GM12873 (cell line): ENCODE measurements at regions not wholly inside any gene's neighbourhood (a gene's known extent, or its start where the extent isn't known, plus 50 kb on each side); places are given as distances from the start of the nearest gene placed in this dataset.

Experiments
- TF ChIP-seq, protein P1 (sequence below): IDR thresholded peaks from 2 replicates; pipeline ENCODE4 v1.5.1; 2012; ENCODE audit warnings: low read depth, mild to moderate bottlenecking, moderate library complexity, low read length, control low read depth; ENCODE audit not compliant: insufficient read depth; ENCODE audit errors: missing control alignments

DNA sequence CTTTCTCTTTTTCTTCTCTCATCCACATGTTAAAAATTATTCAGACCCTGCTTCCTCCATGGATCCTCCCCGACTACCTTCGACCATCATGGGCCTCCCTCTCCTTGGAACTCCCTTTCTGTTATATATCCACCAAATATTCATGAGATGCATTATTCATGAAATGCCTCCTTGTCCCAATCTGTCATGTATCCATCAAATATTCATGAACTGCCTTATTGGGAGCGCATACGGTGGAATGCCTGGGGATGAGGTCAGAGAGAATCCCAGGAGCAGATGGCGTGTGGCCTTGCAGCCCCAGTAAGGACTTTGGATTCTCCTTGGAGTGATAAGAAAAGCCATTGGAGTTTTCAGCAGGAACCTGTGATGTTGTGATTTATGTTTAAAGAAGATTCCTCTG, 97.0 kb downstream of the NRN1 start:
- TF ChIP-seq, protein P1, sequence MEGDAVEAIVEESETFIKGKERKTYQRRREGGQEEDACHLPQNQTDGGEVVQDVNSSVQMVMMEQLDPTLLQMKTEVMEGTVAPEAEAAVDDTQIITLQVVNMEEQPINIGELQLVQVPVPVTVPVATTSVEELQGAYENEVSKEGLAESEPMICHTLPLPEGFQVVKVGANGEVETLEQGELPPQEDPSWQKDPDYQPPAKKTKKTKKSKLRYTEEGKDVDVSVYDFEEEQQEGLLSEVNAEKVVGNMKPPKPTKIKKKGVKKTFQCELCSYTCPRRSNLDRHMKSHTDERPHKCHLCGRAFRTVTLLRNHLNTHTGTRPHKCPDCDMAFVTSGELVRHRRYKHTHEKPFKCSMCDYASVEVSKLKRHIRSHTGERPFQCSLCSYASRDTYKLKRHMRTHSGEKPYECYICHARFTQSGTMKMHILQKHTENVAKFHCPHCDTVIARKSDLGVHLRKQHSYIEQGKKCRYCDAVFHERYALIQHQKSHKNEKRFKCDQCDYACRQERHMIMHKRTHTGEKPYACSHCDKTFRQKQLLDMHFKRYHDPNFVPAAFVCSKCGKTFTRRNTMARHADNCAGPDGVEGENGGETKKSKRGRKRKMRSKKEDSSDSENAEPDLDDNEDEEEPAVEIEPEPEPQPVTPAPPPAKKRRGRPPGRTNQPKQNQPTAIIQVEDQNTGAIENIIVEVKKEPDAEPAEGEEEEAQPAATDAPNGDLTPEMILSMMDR = no peak

DNA sequence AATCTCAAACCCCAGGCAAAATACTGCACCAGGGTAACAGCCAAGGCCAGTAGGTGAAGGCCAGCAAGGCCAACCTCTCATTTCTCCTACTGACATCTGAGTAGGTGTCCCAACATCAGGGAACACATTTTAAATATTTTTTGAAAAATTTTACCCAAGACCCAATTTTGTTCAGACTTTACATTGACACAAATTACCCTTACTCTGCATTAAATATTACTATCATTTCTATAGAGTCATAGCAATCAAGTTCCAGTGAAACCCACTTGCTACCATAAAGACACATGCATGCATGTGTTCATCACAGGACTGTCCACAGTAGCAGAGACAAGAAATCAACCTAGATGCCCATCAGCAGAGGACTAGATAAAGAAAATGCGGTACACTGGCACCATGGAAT, 99.9 kb downstream of the NRN1 start:
- TF ChIP-seq, protein P1 = no peak

DNA sequence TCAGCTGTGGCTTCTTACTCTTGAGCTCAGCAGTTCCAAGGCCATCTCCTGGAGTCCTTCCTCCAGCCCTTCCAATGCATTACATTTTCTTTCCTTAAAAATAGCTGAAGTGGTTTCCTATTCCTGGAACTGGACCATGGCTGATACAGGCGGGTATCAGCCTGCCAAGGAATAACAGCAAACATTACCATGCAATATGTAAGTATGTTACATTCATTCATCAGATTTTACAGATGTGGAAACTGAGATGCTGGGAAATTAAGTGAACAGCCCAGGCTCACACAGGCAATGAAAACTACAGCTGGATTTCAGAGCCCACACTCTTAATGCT, 100.4 kb downstream of the NRN1 start:
- TF ChIP-seq, protein P1 = no peak

DNA sequence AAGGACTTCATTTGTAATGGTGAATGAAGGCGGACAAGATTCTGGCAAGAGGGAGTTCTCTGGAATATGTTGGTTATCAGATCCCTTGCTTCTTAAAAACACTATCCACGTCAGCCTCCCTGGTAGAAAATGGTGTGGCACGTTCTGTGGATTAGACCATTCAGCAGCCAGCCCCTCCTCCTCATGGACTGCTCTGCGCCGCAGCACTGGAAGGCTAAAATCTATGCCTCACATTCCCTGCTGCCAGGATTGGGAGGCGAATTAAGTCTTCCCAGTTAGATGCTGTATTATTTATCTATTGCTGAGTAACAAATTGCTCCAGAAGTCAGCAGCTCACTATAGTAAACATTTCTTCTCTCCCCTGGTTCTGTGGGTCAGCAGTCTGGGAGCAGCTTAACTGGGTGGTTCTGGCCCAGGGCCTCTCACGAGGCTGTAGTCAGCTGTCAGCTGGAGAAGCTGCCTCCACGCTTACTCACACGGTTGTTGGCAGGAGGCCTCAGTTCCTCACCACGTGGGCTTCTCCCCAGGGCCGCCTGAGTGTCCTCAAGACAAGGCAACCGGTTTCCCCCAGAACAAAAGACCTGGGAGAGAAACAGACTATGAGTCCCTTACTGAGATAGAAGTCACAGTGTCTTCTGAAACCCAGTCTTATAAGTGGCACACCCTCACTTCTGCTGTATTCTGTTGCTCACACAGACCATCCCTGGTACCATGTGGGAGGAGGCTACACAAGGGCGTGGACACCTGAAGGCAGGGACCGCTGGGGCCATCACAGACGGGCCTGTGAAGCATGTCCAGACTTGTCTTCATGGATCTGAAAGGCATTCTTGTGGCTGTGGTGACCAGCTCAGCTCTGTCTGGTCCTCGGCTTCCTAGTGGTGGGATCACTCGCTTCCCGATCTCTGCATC, 101.0 kb downstream of the NRN1 start:
- TF ChIP-seq, protein P1 = no peak

DNA sequence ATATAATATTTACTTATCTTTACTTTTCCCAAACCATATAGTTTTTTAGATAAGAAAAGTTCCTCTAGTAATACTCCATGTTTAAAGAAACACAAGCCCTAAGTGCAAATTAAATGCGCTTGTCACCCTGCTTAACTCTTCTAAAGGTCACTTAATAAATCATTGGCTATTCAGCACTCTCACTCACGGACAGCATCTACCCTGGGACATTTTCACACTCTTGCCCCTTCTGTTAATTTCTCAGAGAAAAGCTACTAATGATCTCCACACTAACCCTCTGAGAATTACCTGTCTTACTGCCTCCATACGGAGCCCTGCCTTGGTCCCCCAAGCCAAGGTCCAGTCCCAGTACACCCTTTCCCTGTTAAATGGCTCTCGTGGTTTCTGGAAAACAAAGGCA, 102.2 kb downstream of the NRN1 start:
- TF ChIP-seq, protein P1 = no peak

DNA sequence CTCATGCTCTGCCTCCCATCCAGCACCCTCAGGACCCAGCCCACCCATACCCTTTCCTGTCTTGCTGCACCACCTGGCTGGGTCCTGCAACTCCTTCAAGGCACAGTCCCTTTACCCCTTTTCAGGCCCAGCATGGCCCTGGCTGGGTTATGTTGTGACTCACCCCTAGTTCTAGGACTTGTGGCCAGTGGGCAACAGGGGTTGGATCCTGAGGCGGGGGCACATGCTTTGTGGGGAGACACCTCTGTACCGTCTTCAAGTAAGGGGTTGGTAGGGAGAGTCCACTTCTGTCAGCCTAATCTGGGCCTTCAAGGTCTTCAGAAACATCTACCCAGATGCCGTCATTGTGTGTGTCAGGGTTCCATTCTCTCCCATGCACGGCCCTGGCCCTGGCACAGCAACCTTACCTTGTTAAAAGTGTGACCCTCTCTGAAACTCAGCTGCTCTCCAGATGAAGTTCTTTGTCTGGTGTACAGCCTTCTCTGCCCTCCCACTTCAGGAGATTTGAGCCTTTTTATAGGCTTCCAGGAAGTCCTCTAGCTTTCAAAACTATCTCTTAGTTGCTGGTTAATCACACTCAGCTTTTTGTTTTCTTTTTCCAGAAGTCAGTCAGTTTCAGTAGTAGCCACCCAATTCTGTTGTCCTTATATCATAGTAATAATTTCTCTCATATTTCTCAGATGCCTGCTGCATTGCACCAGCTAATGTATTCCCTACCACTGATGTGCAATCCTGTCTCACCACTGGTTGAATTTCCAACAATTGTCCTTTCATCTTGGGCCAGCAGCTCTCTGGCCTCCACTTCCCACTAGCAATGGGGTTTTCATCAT, 107.3 kb downstream of the NRN1 start:
- TF ChIP-seq, protein P1 = no peak

DNA sequence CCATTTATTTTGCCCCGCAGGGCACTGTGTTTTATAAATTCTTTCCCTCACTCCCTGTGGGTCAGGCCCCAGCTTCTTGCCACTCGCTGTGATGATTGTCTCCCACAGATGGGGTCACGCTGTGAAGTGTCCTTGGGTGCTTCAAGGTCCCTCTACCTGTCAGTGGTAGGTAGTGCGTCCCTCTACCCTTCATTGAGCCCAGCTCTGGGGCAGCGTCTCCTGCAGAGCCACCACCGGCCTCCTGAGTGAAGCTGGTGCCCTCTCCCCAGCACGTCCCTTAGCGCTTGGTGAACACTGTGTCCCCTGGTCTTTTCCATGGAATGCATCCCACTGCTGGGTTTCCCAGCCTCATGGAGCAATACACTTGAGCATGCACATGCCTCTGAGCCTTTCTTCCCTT, 108.2 kb downstream of the NRN1 start:
- TF ChIP-seq, protein P1 = peak; percentile 45
